Mesenteric fat pad (tissue), 1 donor: ENCODE measurements at regions not wholly inside any gene's neighbourhood (a gene's known extent, or its start where the extent isn't known, plus 50 kb on each side); places are given as distances from the start of the nearest gene placed in this dataset.

Source experiments
- DNase-seq: peaks from one replicate; pipeline ENCODE4 v3.0.0-alpha.2; 2020; ENCODE audit warnings: low spot score
- donor health status: DM: yes; HTN: yes; CAD: no.

DNA sequence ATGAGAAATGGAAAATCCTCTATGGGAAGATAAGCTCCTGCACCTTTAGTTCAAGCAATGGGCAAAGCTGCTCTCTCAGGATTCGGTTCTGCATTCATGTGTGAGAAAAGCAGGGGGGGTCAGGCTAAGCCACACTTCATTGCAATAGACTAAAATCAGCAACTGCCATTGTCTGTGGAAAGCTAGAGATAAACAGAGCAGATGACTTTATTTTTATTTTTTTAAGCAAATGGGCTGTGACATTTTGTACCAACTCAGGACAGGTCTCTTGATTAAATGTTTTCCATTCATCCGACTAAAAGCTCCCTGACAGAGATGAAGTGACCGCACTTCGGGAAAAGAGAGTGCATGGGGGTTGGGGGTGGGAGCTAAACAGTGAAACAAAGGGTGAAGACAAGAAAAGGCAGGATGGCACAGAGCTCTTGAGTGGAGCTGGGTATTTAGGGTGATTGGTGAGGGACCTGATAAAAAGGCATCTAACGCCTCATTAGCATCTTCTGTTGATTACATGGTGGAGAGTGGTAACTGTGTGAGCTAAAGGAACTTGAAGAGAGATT lies 987.4 kb downstream of the TUSC7 start:
- DNase-seq: no peak

DNA sequence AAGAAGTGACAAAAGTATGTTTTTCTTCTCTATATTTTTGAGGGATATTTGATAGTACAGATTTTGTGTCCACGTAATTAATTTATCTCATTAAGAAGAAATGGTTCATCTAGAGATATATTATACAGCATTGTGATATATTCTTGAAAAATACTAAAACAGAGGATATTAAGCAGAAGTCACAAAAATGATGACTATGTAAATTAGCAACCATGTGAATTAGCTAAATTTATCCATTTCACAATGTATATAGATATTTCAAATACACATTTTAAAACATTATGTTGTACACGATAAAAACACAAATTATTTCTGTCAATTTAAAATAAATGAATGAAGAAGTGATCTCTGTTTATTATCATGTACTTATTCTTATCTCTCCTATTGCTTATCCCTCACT lies 989.5 kb downstream of the TUSC7 start:
- no peak for DNase-seq

DNA sequence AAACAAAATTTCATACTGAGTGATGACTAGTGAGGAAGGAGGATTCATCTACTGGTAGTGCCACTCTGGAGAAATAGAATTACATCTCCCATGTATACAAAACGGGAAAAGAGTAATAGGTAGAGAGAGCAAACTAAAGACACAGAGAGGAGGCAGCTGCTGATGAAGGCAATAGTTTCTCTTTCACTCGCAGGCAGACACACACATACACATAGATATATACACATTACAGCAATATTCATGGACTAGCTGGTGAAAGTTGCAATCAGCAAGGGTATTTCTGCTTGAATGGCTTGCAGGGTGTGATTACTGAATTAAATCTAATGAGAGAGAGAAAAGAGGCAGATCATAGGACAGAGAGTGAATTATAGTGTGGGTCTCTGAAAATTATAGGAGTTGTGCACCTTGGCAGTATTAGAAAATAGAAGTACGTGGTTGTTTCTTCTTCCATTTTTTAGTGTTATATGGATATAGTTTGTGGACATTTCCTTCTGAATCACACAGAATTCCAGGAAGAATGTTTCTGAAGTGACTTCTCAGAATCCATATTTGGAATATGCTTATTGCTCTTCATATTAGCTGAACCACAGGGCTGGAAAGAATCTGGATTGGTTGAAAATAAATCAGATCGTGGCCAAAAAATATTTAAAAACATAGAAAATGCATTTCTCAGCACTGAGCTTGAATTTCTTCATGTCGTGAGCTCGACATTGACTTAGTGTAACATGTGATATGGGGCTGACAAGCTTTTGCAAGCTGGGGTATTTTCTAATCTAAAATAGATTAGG lies 991.2 kb downstream of the TUSC7 start:
- DNase-seq: no peak

DNA sequence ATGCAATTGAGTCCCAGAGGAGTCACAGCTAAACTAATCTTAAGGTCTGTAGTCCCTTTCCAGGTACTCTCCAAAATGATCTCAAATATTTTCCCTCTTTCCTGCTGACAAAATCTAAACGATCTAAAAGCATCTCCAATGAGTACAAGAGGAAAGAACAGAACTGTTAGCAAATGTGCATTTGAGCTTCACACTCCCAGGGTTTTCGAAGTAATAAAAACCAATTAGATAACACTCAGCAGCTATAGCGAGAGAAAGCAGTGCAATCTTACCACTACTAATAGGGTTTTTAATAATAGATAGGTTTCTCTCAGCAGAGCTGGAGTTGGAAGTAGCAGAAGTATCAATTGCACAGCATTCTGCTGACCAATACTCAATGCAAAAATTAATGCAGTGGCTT lies 995.4 kb downstream of the TUSC7 start:
- no peak for DNase-seq

DNA sequence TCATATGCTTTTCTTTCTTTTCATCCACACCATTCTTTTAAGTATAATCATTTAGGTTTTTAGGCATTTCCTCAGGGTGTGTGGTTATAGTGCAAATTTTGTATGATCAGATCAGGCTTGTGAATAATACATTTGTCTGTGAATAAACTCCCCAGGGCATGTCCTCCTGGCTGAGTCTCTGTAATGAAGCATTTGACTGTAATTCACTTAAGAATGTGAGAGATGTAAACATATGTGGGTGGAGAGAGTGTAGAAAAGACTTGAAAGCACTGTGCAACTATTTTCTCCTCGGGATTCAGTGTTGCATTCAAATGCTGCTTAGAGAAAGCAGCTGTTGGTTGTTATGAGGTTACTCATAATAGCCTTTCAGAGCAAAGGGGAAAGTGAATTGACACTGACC lies 996.5 kb downstream of the TUSC7 start:
- DNase-seq: no peak

- no peak for DNase-seq
These were observed 997.2 kb downstream of the TUSC7 start for GRCh38 chr3:117706756-117707155.

GRCh38 chr3:117708601-117709000 lies 999.0 kb downstream of the TUSC7 start:
- DNase-seq: no peak

GRCh38 chr3:117709108-117709507 lies 999.5 kb downstream of the TUSC7 start:
- no peak for DNase-seq

GRCh38 chr3:117710501-117710900 lies 1000.9 kb downstream of the TUSC7 start:
- DNase-seq: no peak

DNA sequence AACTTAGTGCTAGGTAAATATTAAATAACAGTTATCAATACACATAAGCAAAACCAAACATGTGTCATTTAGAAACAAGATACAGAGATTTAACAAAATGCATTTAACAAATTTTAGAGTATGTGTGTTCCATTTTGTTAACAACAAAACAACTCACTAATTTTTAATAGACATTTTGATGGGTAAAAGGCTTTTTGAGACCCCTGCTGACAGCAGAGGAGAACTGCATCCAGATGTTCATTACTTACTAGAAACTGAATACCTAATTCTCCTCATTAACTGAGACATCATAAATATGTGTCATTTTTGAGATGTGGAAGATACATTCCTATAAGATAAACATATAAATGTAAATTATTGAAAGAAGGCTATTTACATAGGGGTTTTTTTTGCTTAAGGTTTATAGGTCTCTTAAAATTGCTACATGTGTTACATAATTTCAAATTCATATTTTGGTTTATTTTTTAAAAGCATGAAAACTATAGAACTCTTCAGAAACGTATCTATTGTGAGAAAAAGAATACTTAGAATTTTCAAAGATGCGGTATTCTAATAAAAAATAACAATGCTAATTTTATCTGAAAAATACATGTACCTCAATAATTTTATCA lies 1009.8 kb downstream of the TUSC7 start:
- no peak for DNase-seq

DNA sequence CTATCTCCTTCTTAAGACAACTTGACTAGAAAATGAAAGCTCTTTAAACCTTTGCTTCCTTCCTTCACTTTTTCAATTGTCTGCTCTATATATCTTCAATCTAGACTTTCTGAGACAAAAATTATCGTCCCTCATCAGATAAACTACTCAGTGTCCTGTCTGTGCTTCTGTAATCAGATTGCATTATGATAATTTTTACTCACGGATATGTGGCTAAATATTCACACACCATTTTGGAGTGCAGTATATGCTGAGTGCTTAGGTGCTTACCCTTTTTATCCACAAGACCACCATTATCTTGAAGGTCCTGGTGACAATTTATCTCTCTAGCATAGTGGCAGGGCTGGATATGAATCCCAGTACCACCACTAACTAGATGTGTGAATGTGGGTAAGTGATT lies 1012.3 kb downstream of the TUSC7 start:
- DNase-seq: no peak

GRCh38 chr3:117722856-117723255 lies 1013.3 kb downstream of the TUSC7 start:
- no peak for DNase-seq

DNA sequence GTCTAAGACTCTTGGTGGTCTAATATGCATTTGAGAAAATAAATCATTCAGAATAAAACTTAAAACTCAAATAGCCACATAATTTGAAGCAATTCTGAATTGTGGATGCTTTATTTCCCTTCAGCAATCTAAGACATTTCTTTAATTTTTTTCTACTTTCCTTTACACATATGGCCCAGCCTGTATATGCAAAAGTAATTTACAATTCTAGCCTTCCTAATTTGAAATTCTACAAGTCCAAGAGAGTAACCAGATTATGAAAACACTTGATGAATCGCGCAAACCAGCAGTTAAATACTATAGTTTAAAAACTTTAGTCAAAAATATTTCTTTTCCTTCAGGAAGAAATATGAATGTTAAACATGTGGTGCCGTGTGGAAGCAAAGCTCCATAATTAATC lies 1014.2 kb downstream of the TUSC7 start:
- DNase-seq: no peak

DNA sequence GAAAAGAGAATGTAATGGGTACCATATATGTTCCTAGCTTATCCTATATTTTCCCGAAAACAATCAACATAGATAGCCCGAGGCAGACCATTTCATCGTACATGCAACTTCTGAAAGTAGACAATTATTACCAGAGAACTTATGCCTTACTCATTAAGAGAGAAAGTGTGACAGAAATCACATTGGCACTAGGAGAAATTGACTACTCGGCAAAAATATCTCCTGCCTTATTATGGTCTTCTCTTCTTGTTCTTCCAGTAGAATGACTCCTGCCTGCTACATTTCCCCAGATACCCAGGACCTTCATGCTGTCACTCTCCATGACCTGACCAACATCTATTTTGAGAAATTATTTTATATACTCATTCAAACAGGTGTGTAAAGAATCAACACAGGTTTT lies 1015.7 kb downstream of the TUSC7 start:
- no peak for DNase-seq

DNA sequence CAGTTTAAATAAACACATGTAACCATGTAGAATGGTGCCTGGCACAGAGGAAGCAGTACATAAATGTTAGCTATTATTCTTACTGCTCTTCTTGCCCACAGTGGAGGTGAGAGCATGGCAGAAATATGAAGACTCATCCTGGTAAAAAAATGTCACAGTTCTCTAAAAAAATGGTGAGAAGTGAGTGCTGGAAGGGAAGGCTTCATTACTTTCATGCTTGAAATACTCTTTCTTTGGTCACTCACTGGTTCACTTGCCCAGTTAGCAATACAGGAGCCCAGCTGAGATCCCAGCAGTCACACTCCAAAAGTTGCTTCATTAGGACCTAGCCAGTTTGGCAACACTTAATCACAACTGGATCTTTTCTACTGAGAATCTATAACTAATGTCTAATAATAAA lies 1017.2 kb downstream of the TUSC7 start:
- DNase-seq: no peak

DNA sequence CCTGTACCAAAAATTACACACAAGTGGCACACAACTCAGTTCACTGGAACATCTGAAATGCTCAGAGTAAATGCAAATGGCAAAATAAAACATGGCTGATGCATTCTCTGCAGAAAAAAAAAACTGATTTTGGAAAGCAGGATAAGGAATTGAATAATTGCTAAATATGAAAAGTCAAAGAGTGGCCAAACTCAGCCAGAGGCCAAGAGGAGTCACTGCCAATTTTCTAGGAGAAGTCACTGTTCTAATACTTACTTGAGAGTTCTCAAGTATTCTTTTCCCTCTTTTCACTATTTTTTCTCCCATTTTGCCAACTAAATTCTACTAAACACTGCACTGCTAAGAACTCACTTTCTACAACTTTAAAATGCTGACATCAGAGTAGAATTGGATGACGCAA lies 1018.6 kb downstream of the TUSC7 start:
- DNase-seq: no peak

GRCh38 chr3:117734496-117734895 lies 1024.9 kb downstream of the TUSC7 start:
- no peak for DNase-seq

- no peak for DNase-seq
These were observed 1026.0 kb downstream of the TUSC7 start for GRCh38 chr3:117735481-117736101.

- DNase-seq: no peak
These were observed 1027.3 kb downstream of the TUSC7 start for GRCh38 chr3:117736846-117737245.

- no peak for DNase-seq
These were observed 1034.4 kb downstream of the TUSC7 start for GRCh38 chr3:117743993-117744392.

- no peak for DNase-seq
These were observed 1035.4 kb downstream of the TUSC7 start for GRCh38 chr3:117744935-117745334.

DNA sequence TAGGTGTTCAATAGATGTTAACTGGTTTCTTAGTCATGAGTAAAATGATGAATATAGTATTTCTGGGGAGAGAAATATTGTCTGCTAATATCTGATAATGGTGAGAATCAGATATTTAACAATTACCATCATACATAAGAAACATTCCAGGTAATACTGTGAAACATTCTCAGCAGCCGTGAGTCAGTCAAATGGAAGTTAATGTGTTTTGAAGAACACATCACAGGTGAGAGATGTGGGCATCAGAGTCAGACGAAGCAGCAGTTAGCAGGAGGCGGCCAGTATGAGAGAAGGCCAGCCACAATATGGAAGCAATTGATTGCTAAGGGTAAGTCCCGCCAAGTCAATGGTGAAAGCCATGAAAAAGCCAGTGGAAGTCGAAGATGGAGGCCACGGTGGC lies 1035.9 kb downstream of the TUSC7 start:
- no peak for DNase-seq
